Islet precursor cell (in vitro differentiated cells): ENCODE measurements at regions not wholly inside any gene's neighbourhood (a gene's known extent, or its start where the extent isn't known, plus 50 kb on each side); places are given as distances from the start of the nearest gene placed in this dataset.
"Not testable (repeated sequence)": the region's sequence is repeated elsewhere in the genome, so short reads cannot be mapped to it uniquely, and the experiment has no call there.

Source experiments
- DNase-seq: peaks from one replicate; pipeline ENCODE4 v3.0.0-alpha.2; 2018

DNA sequence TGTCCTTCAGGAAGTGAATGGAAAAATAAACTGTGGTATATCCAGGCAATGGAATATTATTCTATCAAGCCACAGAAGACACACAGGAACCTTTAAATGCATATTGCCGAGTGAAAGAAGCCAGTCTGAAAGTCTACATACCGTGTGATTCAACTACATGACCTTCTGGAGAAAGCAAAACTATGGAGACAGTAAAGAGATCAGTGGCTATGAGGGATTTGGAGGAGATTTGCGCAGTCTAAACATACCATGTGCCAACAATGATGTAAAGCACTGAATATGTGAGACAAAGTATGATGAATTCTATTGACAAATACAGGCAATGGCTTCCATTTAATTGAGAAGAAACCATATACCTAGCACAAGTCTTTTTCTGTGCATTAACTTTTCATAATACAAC is 518.3 kb upstream of the ZNF337 start:
- no peak for DNase-seq

- peak; percentile 64 for DNase-seq
These were observed 512.7 kb upstream of the ZNF337 start for GRCh38 chr20:26209171-26209941.

DNA sequence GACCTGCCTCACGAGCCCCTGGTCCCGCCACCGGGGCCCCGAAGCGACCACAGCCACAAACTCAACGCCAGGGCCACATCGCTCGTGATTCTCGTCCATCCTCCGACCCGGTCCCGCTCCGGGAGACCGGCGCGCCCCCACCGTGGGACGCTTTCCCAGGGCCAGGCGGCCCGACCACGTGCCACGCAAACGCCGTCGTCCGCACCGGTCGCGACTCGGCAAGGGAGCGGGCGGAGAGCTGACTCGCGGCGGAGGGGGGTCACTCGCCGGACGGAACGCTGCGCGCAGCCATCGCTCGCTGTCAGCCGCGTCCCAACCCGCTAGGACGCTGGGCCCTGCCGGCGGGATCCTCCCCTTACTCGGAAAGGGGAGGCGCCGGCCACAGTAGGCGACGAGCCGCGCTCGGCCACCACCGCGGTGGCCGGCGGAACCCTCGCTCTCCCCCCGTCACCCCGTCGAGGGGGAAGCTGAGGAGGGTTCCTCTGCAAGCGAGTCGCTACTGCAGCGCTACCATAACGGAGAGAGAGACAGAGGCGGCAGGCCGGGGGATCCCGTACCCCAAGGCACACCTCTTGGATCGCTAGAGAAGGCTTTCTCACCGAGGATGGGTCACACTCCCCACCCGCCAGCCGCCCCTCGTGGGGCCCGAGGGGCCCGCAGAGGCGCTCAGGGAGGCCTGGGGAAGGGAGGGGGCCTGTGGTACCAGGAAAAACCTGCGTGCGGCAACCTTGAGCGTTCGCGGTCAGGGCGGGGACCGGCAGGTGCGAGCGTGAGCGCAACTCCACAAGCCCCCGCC is 511.8 kb upstream of the ZNF337 start:
- peak; percentile 76 for DNase-seq

DNA sequence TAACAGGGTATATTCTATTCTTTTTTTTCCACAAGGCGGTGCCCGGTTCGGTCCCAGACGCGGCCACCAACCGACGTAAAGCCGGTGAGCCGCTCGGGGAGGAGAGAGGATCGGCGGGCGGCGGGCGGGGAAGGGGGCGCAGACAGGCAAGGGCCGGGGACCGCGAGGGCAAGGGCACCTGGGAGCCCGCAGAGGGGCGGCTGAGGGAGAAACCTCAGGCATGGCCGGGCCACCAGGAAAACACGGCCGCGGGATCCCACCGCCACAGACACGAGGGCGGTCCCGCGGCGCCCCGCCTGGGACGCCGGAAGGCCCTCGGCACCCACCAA is 511.3 kb upstream of the ZNF337 start:
- DNase-seq, result peak; percentile 50

DNA sequence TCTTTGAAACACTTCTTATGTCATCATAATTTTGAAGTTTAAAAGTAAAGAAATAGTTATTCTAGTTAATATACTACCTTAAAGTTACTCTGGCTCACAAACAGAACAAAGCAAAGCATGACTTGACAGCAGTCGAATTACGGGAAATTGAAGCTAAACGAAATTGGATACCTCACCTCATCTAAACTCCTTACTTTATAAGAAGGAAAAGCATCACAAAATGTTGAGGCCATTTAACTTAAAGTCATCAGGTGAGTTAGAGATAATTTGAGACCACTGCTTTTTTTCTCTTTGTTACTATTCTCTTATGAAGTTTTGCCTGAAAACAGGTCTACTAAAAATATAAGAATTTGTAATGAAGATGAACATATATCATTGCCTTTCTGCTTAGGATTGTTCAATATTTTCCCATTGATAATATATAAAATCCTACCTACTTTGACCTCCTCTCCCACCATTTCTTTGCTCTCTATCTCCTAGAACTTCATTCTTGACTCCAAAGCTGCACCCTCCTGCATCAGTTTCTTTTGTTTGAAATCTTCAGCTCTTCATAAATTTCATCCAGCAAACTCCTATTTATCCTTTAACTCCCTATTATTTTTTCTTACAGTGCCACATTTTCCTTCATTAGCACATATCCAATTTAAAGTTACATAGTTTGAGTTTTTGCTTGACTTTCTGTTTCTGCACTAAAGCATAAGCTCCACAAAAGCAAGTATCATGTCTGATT is 510.7 kb upstream of the ZNF337 start:
- no peak for DNase-seq

- no peak for DNase-seq
These were observed 508.7 kb upstream of the ZNF337 start for GRCh38 chr20:26205350-26205749.

DNA sequence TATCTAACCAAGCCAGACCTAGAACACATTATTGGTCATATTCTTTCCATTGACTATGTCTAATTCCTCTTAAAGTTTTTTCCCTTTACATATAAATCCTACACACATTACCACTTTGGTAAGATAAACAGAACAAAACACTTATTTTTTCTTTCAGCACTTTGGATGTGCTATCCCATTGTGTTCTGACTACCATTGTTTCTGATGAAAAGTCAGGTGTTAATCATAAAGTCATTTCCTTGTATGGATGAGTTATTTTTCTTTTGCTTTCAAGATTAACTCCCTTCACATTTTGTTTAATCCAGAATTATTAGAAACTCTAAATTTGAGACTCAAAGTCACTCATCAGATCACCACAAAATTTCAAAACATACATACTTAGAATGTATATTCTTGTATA is 504.4 kb upstream of the ZNF337 start:
- DNase-seq, result not testable (repeated sequence)

GRCh38 chr20:26187329-26187728 is 490.7 kb upstream of the ZNF337 start:
- DNase-seq, result not testable (repeated sequence)

- not testable (repeated sequence) for DNase-seq
These were observed 487.1 kb upstream of the ZNF337 start for GRCh38 chr20:26183720-26184119.

- not testable (repeated sequence) for DNase-seq
These were observed 484.7 kb upstream of the ZNF337 start for GRCh38 chr20:26181364-26181763.

- not testable (repeated sequence) for DNase-seq
These were observed 475.2 kb upstream of the ZNF337 start for GRCh38 chr20:26171875-26172274.

DNA sequence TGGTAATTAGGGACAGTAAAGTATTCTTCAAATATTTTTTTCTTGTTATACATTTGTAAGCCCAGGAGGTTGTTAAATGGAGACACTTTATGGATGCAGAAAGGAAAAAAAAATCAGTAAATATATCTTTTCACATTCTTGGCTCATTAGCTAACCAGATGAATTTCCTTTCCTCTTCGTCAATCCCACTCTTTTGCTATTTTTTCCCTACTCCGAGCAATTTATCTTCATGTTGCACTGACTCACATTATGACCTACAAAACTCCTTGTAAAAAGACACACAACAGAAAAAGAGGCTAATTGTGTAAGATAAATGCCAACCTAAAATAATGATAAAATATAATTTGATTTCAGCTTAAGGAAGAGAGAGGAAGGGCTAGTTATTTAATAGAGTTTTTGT is 472.9 kb upstream of the ZNF337 start:
- no peak for DNase-seq

DNA sequence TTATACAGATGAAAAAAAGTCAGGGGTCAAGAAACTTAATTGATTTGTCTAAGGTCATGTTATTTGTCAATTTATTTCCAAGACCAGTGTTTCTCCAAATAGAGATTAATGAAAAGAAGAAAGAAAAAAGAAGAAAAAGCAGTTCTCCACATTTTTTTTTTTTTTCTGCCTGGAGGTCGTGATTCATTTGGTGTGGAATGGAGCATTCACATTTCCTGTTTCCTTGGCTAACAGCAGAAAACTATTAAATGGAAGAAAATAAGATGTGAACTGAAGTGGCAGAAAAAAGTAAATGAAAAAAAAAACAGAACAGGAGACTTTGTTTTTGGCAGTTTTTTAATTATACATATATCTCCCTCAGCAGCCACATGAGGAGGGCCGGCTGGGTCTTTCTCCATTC is 470.8 kb upstream of the ZNF337 start:
- DNase-seq, result no peak

DNA sequence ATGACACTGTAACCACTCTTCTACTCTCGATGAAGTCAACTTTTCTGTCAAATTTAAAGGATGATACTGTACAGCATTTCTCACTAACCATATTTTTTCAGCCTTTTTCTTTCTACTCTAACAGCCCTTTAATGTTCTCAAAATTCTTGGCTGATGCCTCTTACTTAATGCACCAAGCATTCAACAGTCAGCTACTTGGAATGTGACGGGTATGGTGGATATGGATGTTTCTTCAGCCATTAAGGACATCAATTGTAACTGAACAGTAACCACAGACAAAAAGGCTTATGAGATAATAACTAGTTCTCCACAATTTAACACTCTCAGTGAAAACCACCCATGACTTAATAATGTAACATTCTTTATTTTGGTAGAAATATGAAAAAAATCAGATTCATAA is 467.2 kb upstream of the ZNF337 start:
- peak; percentile 57 for DNase-seq

DNA sequence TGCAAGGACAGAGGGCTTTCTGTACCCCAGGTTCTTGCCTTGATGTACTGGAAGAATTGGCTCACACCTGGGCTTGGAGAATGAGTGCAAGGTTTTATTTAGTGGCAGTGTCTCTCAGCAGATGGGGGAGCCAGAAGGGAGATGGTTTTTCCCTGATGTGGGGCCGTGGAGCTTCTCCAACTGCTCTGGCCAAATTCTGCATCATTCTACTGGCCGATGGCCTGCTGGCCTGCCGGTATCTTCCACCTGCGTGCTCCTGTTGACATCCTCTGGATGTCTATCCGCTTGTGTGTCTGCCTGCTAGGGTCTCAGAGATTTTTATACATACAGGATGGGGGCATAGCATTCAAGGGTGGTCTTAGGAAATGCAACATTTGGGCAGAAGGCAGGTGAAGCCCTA is 466.5 kb upstream of the ZNF337 start:
- not testable (repeated sequence) for DNase-seq

DNA sequence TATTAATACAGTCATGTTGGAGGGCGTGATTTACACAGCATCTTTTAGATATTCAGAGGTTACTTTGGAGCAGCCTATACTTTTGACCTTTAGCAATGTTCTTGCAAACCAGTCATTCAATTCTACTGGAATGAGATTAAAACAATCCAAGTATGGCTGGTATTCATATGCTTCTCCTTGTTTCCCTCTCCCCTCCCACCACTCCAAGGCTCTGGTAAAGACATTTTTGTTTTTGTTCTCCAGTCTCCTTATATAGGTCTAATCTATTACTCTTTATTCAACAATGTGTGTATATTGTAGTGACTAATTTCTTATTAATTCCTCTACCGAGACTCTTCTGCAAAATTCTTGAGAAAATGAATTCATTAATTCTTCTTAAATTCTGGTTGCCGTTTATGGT is 465.1 kb upstream of the ZNF337 start:
- not testable (repeated sequence) for DNase-seq

- DNase-seq, result not testable (repeated sequence)
These were observed 464.3 kb upstream of the ZNF337 start for GRCh38 chr20:26160916-26161315.

DNA sequence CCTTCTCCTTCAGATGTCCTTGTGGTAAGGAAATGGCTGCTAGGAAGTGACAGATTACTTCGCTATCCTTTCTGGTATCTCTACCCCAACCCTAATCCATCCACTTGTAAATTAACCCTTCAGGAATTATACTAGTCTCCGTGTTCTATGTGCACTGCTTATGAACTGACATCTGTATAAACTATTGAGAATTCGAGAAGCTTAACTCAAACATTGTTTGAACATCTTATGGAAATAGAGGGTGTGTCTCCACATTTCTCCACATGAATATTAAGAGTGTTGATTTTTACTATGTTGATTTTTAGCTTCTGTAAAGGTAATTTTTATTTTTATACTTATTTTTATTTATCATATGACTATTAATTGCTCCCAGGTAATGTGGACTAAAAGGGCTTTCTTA is 457.6 kb upstream of the ZNF337 start:
- DNase-seq, result no peak

DNA sequence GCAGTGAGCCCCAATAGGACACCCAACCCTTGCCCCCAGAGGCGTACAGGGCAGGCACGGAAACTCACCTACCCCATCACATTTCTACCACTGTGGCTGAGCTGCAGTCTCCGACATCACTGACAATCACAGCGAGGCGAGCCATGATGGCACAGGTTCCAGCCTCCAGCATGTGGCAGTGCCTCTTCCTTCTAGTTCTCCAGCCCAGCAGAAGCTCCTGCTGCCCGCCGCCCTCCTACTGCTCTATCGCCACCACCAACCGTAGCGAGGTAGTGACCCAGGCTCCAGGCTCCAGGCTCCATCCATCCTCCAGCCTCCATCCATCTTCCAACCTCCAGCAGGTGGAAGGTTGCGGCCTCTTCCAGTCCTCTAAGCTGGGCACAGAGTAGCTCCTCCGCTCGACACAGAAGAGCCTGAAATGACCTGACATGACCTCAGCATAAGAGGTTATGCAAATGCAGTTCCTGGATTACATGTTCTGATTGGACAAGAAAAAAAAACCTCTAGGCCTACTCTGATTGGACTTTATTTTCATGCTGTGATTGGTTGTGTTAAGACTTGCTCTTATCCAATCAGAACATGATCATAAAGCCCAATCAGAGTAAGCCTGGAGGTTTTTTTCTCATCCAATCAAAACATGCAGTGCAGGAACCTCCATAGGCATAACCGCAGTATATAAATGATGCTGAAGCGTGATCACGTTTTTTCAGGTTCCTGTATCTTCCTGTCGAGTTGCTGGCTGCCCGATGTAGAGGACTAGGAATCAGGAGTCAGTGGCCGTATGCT is 438.9 kb upstream of the ZNF337 start:
- no peak for DNase-seq

DNA sequence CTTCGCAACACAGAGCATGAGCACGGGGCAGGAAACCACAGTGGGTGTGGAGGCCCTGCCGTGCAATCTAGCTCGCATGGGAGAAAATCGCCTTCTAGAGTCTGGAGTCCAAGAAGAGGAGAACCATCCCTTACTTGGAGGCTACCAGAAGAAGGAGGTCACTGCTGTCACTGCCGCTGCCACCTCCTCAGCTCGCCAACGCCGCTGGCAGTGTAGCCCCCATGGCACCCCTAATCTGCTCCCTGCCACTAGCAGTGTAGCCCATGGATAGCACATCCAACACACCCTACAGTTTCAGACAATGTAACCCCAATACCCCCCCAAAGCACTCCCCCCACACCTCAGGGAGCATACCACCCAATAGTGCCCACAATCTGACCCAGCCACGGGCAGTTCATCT is 438.0 kb upstream of the ZNF337 start:
- DNase-seq, result no peak

- not testable (repeated sequence) for DNase-seq
These were observed 437.1 kb upstream of the ZNF337 start for GRCh38 chr20:26133794-26134193.

DNA sequence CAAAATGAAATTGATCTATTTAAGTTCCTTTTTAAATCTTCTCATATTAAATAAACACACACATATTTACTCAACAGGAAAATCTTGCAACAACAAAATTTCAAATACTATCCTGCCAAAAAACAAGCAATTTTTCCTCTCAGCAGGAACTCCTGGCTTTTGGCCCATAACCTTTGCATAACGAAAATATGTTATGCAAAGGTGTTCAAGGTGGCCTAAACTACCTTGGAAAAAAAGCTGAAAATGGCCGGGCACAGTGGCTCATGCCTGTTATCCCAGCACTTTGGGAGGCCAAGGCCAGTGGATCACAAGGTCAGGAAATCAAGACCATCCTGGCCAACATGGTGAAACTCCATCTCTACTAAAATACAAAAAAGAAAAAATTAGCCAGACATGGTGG is 424.3 kb upstream of the ZNF337 start:
- DNase-seq, result not testable (repeated sequence)

GRCh38 chr20:26094498-26094897 is 397.8 kb upstream of the ZNF337 start:
- DNase-seq, result not testable (repeated sequence)
